ENCODE measurements at regions not wholly inside any gene's neighbourhood (a gene's known extent, or its start where the extent isn't known, plus 50 kb on each side); places are given as distances from the start of the nearest gene placed in this dataset.

DNA sequence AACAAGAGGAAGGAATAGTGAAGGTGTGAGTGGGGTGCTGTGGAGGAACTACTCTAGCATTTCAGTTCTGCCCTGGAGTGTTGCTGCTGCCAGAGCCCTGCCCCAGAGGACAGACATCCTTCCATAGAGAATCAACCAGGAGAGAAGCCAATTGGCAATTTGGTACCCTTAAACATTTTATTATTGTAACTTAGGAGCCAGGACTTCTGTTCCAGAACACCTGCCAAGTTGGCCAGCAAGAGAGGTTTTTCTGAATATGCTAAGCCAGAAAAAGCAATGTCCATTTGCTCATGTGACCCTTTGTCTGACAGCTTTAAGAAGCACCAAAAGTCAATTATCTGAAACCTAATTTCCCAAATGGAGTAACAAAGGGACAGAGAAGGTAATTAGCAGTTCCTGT is 264.9 kb downstream of the MEX3B start:
- peaks cover 12% of the 10 kb centered on the region for H3K4me1 Mint-ChIP-seq
- no peak overlapping the region for H3K27ac Mint-ChIP-seq
- ATAC-seq (no peak), DNase-seq (ENCODE audit: low spot score) (no peak)
- H3K4me3 Mint-ChIP-seq: no peak overlapping the region
- ChIA-PET POLR2A (no interaction called here), CTCF (no interaction called here)
- no peak for TF ChIP-seq TEAD1 (CRISPR knock-in tag; IDR thresholded peaks at IDR 0.05)
- TF ChIP-seq, protein P1, sequence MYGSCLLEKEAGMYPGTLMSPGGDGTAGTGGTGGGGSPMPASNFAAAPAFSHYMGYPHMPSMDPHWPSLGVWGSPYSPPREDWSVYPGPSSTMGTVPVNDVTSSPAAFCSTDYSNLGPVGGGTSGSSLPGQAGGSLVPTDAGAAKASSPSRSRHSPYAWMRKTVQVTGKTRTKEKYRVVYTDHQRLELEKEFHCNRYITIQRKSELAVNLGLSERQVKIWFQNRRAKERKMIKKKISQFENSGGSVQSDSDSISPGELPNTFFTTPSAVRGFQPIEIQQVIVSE (CRISPR knock-in tag; IDR thresholded peaks at IDR 0.05; ENCODE audit: borderline replicate concordance): no peak
- TF ChIP-seq, protein P2, sequence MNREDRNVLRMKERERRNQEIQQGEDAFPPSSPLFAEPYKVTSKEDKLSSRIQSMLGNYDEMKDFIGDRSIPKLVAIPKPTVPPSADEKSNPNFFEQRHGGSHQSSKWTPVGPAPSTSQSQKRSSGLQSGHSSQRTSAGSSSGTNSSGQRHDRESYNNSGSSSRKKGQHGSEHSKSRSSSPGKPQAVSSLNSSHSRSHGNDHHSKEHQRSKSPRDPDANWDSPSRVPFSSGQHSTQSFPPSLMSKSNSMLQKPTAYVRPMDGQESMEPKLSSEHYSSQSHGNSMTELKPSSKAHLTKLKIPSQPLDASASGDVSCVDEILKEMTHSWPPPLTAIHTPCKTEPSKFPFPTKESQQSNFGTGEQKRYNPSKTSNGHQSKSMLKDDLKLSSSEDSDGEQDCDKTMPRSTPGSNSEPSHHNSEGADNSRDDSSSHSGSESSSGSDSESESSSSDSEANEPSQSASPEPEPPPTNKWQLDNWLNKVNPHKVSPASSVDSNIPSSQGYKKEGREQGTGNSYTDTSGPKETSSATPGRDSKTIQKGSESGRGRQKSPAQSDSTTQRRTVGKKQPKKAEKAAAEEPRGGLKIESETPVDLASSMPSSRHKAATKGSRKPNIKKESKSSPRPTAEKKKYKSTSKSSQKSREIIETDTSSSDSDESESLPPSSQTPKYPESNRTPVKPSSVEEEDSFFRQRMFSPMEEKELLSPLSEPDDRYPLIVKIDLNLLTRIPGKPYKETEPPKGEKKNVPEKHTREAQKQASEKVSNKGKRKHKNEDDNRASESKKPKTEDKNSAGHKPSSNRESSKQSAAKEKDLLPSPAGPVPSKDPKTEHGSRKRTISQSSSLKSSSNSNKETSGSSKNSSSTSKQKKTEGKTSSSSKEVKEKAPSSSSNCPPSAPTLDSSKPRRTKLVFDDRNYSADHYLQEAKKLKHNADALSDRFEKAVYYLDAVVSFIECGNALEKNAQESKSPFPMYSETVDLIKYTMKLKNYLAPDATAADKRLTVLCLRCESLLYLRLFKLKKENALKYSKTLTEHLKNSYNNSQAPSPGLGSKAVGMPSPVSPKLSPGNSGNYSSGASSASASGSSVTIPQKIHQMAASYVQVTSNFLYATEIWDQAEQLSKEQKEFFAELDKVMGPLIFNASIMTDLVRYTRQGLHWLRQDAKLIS (CRISPR knock-in tag; IDR thresholded peaks at IDR 0.05; ENCODE audit: borderline replicate concordance): no peak
- no peak for TF ChIP-seq SMAD4 (CRISPR knock-in tag; IDR thresholded peaks at IDR 0.05)
- TF ChIP-seq ZNF317 (CRISPR knock-in tag; IDR thresholded peaks at IDR 0.05; ENCODE audit: borderline replicate concordance, low read depth): no peak
- no peak for TF ChIP-seq ZNF232 (CRISPR knock-in tag; IDR thresholded peaks at IDR 0.05)
- TF ChIP-seq PRRX2 (CRISPR knock-in tag; IDR thresholded peaks at IDR 0.05): no peak
- TF ChIP-seq, protein P3, sequence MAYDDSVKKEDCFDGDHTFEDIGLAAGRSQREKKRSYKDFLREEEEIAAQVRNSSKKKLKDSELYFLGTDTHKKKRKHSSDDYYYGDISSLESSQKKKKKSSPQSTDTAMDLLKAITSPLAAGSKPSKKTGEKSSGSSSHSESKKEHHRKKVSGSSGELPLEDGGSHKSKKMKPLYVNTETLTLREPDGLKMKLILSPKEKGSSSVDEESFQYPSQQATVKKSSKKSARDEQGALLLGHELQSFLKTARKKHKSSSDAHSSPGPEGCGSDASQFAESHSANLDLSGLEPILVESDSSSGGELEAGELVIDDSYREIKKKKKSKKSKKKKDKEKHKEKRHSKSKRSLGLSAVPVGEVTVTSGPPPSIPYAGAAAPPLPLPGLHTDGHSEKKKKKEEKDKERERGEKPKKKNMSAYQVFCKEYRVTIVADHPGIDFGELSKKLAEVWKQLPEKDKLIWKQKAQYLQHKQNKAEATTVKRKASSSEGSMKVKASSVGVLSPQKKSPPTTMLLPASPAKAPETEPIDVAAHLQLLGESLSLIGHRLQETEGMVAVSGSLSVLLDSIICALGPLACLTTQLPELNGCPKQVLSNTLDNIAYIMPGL (CRISPR knock-in tag; IDR thresholded peaks at IDR 0.05): no peak
- TF ChIP-seq, protein P4, sequence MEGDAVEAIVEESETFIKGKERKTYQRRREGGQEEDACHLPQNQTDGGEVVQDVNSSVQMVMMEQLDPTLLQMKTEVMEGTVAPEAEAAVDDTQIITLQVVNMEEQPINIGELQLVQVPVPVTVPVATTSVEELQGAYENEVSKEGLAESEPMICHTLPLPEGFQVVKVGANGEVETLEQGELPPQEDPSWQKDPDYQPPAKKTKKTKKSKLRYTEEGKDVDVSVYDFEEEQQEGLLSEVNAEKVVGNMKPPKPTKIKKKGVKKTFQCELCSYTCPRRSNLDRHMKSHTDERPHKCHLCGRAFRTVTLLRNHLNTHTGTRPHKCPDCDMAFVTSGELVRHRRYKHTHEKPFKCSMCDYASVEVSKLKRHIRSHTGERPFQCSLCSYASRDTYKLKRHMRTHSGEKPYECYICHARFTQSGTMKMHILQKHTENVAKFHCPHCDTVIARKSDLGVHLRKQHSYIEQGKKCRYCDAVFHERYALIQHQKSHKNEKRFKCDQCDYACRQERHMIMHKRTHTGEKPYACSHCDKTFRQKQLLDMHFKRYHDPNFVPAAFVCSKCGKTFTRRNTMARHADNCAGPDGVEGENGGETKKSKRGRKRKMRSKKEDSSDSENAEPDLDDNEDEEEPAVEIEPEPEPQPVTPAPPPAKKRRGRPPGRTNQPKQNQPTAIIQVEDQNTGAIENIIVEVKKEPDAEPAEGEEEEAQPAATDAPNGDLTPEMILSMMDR (IDR thresholded peaks at IDR 0.05): no peak
- TF ChIP-seq, protein P5, sequence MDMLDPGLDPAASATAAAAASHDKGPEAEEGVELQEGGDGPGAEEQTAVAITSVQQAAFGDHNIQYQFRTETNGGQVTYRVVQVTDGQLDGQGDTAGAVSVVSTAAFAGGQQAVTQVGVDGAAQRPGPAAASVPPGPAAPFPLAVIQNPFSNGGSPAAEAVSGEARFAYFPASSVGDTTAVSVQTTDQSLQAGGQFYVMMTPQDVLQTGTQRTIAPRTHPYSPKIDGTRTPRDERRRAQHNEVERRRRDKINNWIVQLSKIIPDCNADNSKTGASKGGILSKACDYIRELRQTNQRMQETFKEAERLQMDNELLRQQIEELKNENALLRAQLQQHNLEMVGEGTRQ (CRISPR knock-in tag; IDR thresholded peaks at IDR 0.05): no peak
- TF ChIP-seq CBFB (CRISPR knock-in tag; IDR thresholded peaks at IDR 0.05; ENCODE audit: low read depth): no peak
- TF ChIP-seq ZNF138 (CRISPR knock-in tag; conservative IDR thresholded peaks at IDR 0.05): no peak
- TF ChIP-seq, protein P6, sequence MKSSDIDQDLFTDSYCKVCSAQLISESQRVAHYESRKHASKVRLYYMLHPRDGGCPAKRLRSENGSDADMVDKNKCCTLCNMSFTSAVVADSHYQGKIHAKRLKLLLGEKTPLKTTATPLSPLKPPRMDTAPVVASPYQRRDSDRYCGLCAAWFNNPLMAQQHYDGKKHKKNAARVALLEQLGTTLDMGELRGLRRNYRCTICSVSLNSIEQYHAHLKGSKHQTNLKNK (CRISPR knock-in tag; IDR thresholded peaks at IDR 0.05): no peak
- TF ChIP-seq ZNF219 (CRISPR knock-in tag; IDR thresholded peaks at IDR 0.05; ENCODE audit: borderline replicate concordance): no peak
- no peak for TF ChIP-seq EMX1 (CRISPR knock-in tag; IDR thresholded peaks at IDR 0.05)
- TF ChIP-seq CREB1 (CRISPR knock-in tag; IDR thresholded peaks at IDR 0.05): no peak
- no peak for TF ChIP-seq CREM (CRISPR knock-in tag; IDR thresholded peaks at IDR 0.05)
- peaks cover 20% of the 10 kb centered on the region for H3K36me3 Mint-ChIP-seq
- peaks cover 11% of the 10 kb centered on the region for H3K9me3 Mint-ChIP-seq
- no peaks in the 10 kb centered on the region for H3K27me3 Mint-ChIP-seq (ENCODE audit: low read depth)

DNA sequence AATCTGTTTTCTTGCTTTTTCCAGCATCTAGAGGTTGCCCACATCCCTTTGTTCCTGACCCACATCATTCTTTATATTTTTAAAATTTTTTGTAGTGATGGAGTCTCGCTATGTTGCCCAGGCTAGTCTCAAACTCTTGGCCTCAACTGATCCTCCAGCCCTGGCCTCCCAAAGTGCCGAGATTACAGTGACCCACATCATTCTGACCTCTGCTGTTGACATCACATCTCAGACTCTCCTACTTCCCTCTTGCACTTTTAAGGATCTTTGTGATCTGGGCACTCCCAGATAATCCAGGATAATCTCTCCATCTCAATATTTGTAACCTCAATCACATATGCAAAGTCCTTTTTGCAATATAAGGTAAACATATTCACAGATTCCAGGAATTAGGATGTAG is 266.6 kb downstream of the MEX3B start:
- TF ChIP-seq NFE2L1 (CRISPR knock-in tag; IDR thresholded peaks at IDR 0.05): no peak
- TF ChIP-seq, protein P7, sequence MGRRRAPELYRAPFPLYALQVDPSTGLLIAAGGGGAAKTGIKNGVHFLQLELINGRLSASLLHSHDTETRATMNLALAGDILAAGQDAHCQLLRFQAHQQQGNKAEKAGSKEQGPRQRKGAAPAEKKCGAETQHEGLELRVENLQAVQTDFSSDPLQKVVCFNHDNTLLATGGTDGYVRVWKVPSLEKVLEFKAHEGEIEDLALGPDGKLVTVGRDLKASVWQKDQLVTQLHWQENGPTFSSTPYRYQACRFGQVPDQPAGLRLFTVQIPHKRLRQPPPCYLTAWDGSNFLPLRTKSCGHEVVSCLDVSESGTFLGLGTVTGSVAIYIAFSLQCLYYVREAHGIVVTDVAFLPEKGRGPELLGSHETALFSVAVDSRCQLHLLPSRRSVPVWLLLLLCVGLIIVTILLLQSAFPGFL (CRISPR knock-in tag; IDR thresholded peaks at IDR 0.05; ENCODE audit: borderline replicate concordance): no peak
- no peak for TF ChIP-seq NR1H2 (CRISPR knock-in tag; IDR thresholded peaks at IDR 0.05)
- TF ChIP-seq CBFB (CRISPR knock-in tag; IDR thresholded peaks at IDR 0.05; ENCODE audit: low read depth): no peak
- TF ChIP-seq, protein P8, sequence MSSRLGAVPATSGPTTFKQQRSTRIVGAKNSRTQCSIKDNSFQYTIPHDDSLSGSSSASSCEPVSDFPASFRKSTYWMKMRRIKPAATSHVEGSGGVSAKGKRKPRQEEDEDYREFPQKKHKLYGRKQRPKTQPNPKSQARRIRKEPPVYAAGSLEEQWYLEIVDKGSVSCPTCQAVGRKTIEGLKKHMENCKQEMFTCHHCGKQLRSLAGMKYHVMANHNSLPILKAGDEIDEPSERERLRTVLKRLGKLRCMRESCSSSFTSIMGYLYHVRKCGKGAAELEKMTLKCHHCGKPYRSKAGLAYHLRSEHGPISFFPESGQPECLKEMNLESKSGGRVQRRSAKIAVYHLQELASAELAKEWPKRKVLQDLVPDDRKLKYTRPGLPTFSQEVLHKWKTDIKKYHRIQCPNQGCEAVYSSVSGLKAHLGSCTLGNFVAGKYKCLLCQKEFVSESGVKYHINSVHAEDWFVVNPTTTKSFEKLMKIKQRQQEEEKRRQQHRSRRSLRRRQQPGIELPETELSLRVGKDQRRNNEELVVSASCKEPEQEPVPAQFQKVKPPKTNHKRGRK (CRISPR knock-in tag; IDR thresholded peaks at IDR 0.05; ENCODE audit: borderline replicate concordance): no peak
- TF ChIP-seq MYBL2 (CRISPR knock-in tag; IDR thresholded peaks at IDR 0.05): no peak
- TF ChIP-seq, protein P9, sequence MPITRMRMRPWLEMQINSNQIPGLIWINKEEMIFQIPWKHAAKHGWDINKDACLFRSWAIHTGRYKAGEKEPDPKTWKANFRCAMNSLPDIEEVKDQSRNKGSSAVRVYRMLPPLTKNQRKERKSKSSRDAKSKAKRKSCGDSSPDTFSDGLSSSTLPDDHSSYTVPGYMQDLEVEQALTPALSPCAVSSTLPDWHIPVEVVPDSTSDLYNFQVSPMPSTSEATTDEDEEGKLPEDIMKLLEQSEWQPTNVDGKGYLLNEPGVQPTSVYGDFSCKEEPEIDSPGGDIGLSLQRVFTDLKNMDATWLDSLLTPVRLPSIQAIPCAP (CRISPR knock-in tag; IDR thresholded peaks at IDR 0.05): no peak
- no peak for TF ChIP-seq GTF2I (CRISPR knock-in tag; conservative IDR thresholded peaks at IDR 0.05)
- Mint-ChIP-seq H3K27ac (no peak overlapping the region), H3K9me3 (peaks cover 5% of the 10 kb centered on the region), H3K4me1 (peaks cover 12% of the 10 kb centered on the region), H3K27me3 (ENCODE audit: low read depth) (no peaks in the 10 kb centered on the region), H3K4me3 (no peak overlapping the region), H3K36me3 (peaks cover 15% of the 10 kb centered on the region)
- CTCF ChIA-PET: no interaction called here
- POLR2A ChIA-PET: no interaction called here
- DNase-seq (ENCODE audit: low spot score) (no peak), ATAC-seq (no peak)
